Neural progenitor cell (in vitro differentiated cells): ENCODE measurements at regions not wholly inside any gene's neighbourhood (a gene's known extent, or its start where the extent isn't known, plus 50 kb on each side); places are given as distances from the start of the nearest gene placed in this dataset.

ENCODE experiments used
- EZH2phosphoT487 ChIP-seq: fragments of 200-600 bp; sonication (generic); IDR thresholded peaks from 2 replicates; pipeline ENCODE4 v1.6.1; 2017; ENCODE audit warnings: antibody characterized with exemption
- TF ChIP-seq, protein P1 (sequence below): fragments of 200-600 bp; sonication (generic); IDR thresholded peaks from 2 replicates; pipeline ENCODE4 v1.5.1; 2017; ENCODE audit warnings: antibody characterized with exemption, mild to moderate bottlenecking

DNA sequence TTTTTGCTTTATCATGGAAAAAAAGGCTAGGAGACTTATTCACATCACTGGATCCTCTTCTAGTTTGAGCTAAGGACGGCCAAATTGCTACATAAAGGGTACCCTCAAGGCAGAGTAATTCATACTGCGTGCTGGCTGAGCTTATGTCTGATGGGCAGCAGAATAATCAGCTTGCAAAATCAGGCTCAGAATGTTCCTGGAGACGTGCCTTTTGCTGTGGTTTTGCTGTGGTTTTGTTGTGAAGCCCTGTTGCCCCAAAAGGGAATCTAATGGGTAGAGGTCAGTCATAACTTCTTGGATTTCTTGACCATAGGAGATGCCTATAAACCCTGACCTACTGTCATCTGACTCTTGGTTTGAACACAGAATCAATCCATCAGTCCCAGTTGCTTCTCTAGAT is 189.9 kb downstream of the SOX2 start:
- TF ChIP-seq, protein P1, sequence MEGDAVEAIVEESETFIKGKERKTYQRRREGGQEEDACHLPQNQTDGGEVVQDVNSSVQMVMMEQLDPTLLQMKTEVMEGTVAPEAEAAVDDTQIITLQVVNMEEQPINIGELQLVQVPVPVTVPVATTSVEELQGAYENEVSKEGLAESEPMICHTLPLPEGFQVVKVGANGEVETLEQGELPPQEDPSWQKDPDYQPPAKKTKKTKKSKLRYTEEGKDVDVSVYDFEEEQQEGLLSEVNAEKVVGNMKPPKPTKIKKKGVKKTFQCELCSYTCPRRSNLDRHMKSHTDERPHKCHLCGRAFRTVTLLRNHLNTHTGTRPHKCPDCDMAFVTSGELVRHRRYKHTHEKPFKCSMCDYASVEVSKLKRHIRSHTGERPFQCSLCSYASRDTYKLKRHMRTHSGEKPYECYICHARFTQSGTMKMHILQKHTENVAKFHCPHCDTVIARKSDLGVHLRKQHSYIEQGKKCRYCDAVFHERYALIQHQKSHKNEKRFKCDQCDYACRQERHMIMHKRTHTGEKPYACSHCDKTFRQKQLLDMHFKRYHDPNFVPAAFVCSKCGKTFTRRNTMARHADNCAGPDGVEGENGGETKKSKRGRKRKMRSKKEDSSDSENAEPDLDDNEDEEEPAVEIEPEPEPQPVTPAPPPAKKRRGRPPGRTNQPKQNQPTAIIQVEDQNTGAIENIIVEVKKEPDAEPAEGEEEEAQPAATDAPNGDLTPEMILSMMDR = no peak
- TF ChIP-seq EZH2phosphoT487 = no peak
